ENCODE measurements at regions not wholly inside any gene's neighbourhood (a gene's known extent, or its start where the extent isn't known, plus 50 kb on each side); places are given as distances from the start of the nearest gene placed in this dataset.

GRCh38 chr17:70599198-70599597 is 429.9 kb downstream of the KCNJ2 start:
- TF ChIP-seq CTCF (conservative IDR thresholded peaks at IDR 0.05; ENCODE audit: low read depth, low read length) = no peak
- no peak for TF ChIP-seq EZH2phosphoT487 (IDR thresholded peaks at IDR 0.05; ENCODE audit: borderline replicate concordance, low read length)
